CD4-positive, alpha-beta T cell (primary cell): ENCODE measurements at regions not wholly inside any gene's neighbourhood (a gene's known extent, or its start where the extent isn't known, plus 50 kb on each side); places are given as distances from the start of the nearest gene placed in this dataset.

ENCODE experiments used
- ATAC-seq: fragments of 200-7000 bp; cut with Tn5 transposase; one replicate; pipeline ENCODE4 v1.10.0; 2022; ENCODE audit warnings: mild to moderate bottlenecking; ENCODE audit not compliant: poor library complexity
- CTCF ChIA-PET: fragments of 350-600 bp; sonication (Branson Sonifier 250); formaldehyde crosslinking; loops from one replicate; lab custom pipeline; 2021; ENCODE audit warnings: antibody characterized with exemption, inconsistent platforms; lab: Charles Lee
- POLR2A ChIA-PET: fragments of 350-600 bp; sonication (Branson Sonifier 250); formaldehyde crosslinking; loops from one replicate; lab custom pipeline; 2021; ENCODE audit warnings: antibody characterized with exemption, inconsistent platforms; lab: Charles Lee
- DNase-seq, 14 experiments: peaks; one replicate each; pipeline ENCODE4 v3.0.0-alpha.2; 2013 to 2020; ENCODE audit warnings: mixed read lengths in 2 of 14
- H3K27ac ChIP-seq, 2 donors: one replicate each; pipeline versions ENCODE4 v1.5.1 to v1.7.0; 2013; ENCODE audit warnings: low read length in 2 of 2, low read depth in 1 of 2, mild to moderate bottlenecking in 1 of 2
- H3K27me3 ChIP-seq, 2 experiments: 1 replicate in 1 of 2; 2 replicates in 1 of 2; pipeline versions ENCODE4 v1.6.1 to v1.7.0; 2013; ENCODE audit warnings: low read length in 2 of 2, control low read depth in 1 of 2, mild to moderate bottlenecking in 1 of 2, moderate library complexity in 1 of 2; ENCODE audit not compliant: insufficient read depth in 2 of 2, control insufficient read depth in 1 of 2
- H3K36me3 ChIP-seq: one replicate; pipeline ENCODE4 v1.6.1; 2013; ENCODE audit warnings: low read length, control low read depth; ENCODE audit not compliant: insufficient read depth
- H3K4me1 ChIP-seq: one replicate; pipeline ENCODE4 v1.6.1; 2013; ENCODE audit warnings: low read length, control low read depth; ENCODE audit not compliant: insufficient read depth
- H3K4me3 ChIP-seq: one replicate; pipeline ENCODE4 v1.5.1; 2013; ENCODE audit warnings: mild to moderate bottlenecking, low read length, moderate library complexity
- H3K9me3 ChIP-seq, 2 experiments: 1 replicate in 1 of 2; 2 replicates in 1 of 2; pipeline versions ENCODE4 v1.6.1 to v1.7.0; 2013; ENCODE audit warnings: low read length in 2 of 2, mild to moderate bottlenecking in 2 of 2, control low read depth in 1 of 2, moderate library complexity in 1 of 2; ENCODE audit not compliant: control insufficient read depth in 1 of 2, insufficient read depth in 1 of 2
- H3K27ac Mint-ChIP-seq: one replicate; pipeline ENCODE4 v1.8.0; 2020; ENCODE audit warnings: mixed read lengths
- H3K27me3 Mint-ChIP-seq: one replicate; pipeline ENCODE4 v1.8.0; 2021; ENCODE audit warnings: mixed read lengths
- H3K36me3 Mint-ChIP-seq: one replicate; pipeline ENCODE4 v1.8.0; 2021; ENCODE audit warnings: low read depth, mixed read lengths
- H3K4me1 Mint-ChIP-seq: one replicate; pipeline ENCODE4 v1.8.0; 2021; ENCODE audit warnings: low read depth, mixed read lengths
- H3K4me3 Mint-ChIP-seq: one replicate; pipeline ENCODE4 v1.8.0; 2020; ENCODE audit warnings: mild to moderate bottlenecking, mixed read lengths
- H3K9me3 Mint-ChIP-seq: one replicate; pipeline ENCODE4 v1.8.0; 2020; ENCODE audit warnings: mixed read lengths
- intact Hi-C, 2 experiments: fragments of 100-400 bp; cut with DNase I in 1 of 2; cut with micrococcal nuclease in 1 of 2; formaldehyde crosslinking; loops; one replicate each; pipeline versions ENCODE4 v1.15.1 to v1.9.0; 2023 to 2025; cut with DNase I, micrococcal nuclease
- TF ChIP-seq, protein P1 (sequence below): fragments of 200-600 bp; IDR thresholded peaks from one replicate; pipeline ENCODE4 v1.8.0; 2022; ENCODE audit warnings: antibody characterized with exemption, mild to moderate bottlenecking

DNA sequence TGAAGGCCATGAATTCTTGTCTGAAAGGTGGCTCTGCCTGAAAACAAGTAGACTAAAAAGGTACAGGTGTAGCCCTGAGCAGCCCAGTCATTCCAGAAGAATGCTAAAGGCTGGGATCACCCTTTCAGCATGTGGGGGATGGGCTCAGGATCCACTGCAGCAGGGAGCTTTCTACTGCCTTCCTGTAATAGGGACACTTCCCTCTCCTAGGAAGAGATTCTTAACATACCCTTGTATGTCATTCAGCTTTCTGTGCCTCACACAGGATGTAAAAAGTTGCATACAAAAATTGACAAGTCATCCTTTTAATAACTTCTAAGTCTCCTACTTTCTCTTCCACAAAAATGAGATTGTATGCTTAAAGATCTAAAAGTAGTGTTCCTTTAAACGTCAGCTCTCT is 123.3 kb downstream of the ZNF518B start:
- ChIA-PET CTCF (no interaction called here), POLR2A (no interaction called here)
- ATAC-seq (no peak), DNase-seq (no peak)
- H3K4me3 Mint-ChIP-seq = no peak overlapping the region
- Histone ChIP-seq H3K4me3 (no peak overlapping the region), H3K4me1 (no peaks in the 10 kb centered on the region), H3K27me3 (peaks cover 0 to 15% of the 10 kb centered on the region in 2 experiments), H3K27ac (no peak overlapping the region), H3K9me3 (no peaks in the 10 kb centered on the region), H3K36me3 (no peaks in the 10 kb centered on the region)
- peaks cover 31% of the 10 kb centered on the region for H3K27me3 Mint-ChIP-seq
- no peaks in the 10 kb centered on the region for H3K36me3 Mint-ChIP-seq
- H3K4me1 Mint-ChIP-seq = no peaks in the 10 kb centered on the region
- TF ChIP-seq, protein P1, sequence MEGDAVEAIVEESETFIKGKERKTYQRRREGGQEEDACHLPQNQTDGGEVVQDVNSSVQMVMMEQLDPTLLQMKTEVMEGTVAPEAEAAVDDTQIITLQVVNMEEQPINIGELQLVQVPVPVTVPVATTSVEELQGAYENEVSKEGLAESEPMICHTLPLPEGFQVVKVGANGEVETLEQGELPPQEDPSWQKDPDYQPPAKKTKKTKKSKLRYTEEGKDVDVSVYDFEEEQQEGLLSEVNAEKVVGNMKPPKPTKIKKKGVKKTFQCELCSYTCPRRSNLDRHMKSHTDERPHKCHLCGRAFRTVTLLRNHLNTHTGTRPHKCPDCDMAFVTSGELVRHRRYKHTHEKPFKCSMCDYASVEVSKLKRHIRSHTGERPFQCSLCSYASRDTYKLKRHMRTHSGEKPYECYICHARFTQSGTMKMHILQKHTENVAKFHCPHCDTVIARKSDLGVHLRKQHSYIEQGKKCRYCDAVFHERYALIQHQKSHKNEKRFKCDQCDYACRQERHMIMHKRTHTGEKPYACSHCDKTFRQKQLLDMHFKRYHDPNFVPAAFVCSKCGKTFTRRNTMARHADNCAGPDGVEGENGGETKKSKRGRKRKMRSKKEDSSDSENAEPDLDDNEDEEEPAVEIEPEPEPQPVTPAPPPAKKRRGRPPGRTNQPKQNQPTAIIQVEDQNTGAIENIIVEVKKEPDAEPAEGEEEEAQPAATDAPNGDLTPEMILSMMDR = no peak
- no peak overlapping the region for H3K27ac Mint-ChIP-seq
- intact Hi-C loops = no loop called here
- no peaks in the 10 kb centered on the region for H3K9me3 Mint-ChIP-seq

DNA sequence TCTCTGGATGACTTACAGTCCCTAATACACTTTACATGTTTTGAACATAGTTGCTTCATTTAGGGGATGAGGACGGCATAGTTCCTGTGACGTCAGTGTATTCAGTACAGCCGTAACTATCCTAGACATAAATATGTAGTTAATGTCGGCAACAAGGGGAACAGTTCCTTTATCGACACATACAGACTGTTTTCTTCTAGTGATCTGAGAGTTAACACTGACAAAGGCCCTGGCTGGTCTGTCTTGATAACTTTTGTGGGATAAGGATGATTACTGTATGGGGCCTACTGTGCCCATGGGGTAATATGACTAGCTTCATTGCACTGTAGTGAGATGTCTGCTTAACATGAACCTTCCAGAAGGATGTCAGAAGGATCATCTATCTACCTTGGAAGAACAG is 131.2 kb downstream of the ZNF518B start:
- peaks cover 3 to 5% of the 10 kb centered on the region in 2 experiments for H3K27me3 ChIP-seq
- H3K27ac ChIP-seq = no peak overlapping the region
- TF ChIP-seq, protein P1 = no peak
- Mint-ChIP-seq H3K36me3 (no peaks in the 10 kb centered on the region), H3K9me3 (no peaks in the 10 kb centered on the region), H3K27me3 (no peaks in the 10 kb centered on the region), H3K4me3 (no peak overlapping the region), H3K4me1 (no peaks in the 10 kb centered on the region), H3K27ac (no peak overlapping the region)
- no peaks in the 10 kb centered on the region for H3K4me1 ChIP-seq
- H3K4me3 ChIP-seq = no peak overlapping the region
- H3K36me3 ChIP-seq = no peaks in the 10 kb centered on the region
- DNase-seq = no peak
- CTCF ChIA-PET = no interaction called here
- intact Hi-C loops = no loop called here
- no peak for ATAC-seq
- POLR2A ChIA-PET = no interaction called here
- no peaks in the 10 kb centered on the region for H3K9me3 ChIP-seq

DNA sequence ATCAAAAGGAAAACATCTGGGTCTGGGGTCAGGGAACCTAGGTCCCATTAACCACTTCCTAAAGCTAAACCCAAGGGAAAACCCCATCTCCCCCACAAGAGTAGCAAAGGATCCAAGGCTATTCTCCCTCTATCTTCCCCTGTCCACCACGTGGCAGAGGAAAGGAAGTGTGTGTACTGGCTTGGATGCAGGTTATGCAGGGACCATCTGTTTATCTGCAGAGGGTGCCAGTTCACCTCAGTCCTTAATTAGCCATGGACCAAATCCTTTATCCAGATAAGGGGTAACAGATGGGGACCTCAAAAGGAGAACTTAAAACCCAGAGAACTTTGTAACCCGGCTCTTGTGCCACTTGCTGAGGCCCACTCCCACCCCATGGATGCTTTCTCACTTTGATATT is 135.3 kb downstream of the ZNF518B start:
- Mint-ChIP-seq H3K36me3 (no peaks in the 10 kb centered on the region), H3K27ac (no peak overlapping the region), H3K27me3 (no peaks in the 10 kb centered on the region), H3K4me1 (no peaks in the 10 kb centered on the region), H3K4me3 (no peak overlapping the region), H3K9me3 (no peaks in the 10 kb centered on the region)
- ChIA-PET POLR2A (no interaction called here), CTCF (no interaction called here)
- DNase-seq (no peak), ATAC-seq (no peak)
- Histone ChIP-seq H3K27me3 (peaks cover 3 to 5% of the 10 kb centered on the region in 2 experiments), H3K27ac (no peak overlapping the region), H3K4me3 (no peak overlapping the region), H3K4me1 (no peaks in the 10 kb centered on the region), H3K9me3 (no peaks in the 10 kb centered on the region), H3K36me3 (no peaks in the 10 kb centered on the region)
- intact Hi-C loops = no loop called here
- TF ChIP-seq, protein P1 = no peak
